DND-41 (cell line): ENCODE measurements at regions not wholly inside any gene's neighbourhood (a gene's known extent, or its start where the extent isn't known, plus 50 kb on each side); places are given as distances from the start of the nearest gene placed in this dataset.
A peak's percentile ranks its signal among the peaks of the same experiment; 100 is the strongest.

Experiments
- ATAC-seq: fragments of 200-7000 bp; cut with Tn5 transposase; 3 replicates; pipeline ENCODE4 v1.9.1; 2021; ENCODE audit warnings: low read depth; ENCODE audit not compliant: insufficient read depth
- DNase-seq: peaks from one replicate; pipeline ENCODE4 v3.0.0-alpha.2; 2020
- H2AFZ ChIP-seq: 2 replicates; pipeline ENCODE4 v1.6.0; 2012; ENCODE audit warnings: low read depth, low read length
- H3K27ac ChIP-seq: 2 replicates; pipeline ENCODE4 v1.5.1; 2012; ENCODE audit warnings: low read length, inconsistent platforms
- H3K27me3 ChIP-seq: fragments of 200-600 bp; sonication (generic); 2 replicates; pipeline ENCODE4 v1.6.0; 2012; ENCODE audit warnings: low read length, mild to moderate bottlenecking, inconsistent platforms; ENCODE audit not compliant: insufficient read depth, poor library complexity
- H3K36me3 ChIP-seq: 2 replicates; pipeline ENCODE4 v1.5.1; 2012; ENCODE audit warnings: low read length, inconsistent platforms; ENCODE audit not compliant: insufficient read depth
- H3K4me1 ChIP-seq: 2 replicates; pipeline ENCODE4 v1.5.1; 2012; ENCODE audit warnings: mild to moderate bottlenecking, low read length; ENCODE audit not compliant: insufficient read depth
- H3K4me2 ChIP-seq: 2 replicates; pipeline ENCODE4 v1.6.0; 2012; ENCODE audit warnings: mild to moderate bottlenecking, moderate library complexity, low read length, inconsistent platforms; ENCODE audit not compliant: insufficient read depth
- H3K4me3 ChIP-seq, 2 experiments: fragments of 200-600 bp in 1 of 2; shearing (Covaris generic) in 1 of 2; 2 replicates each; pipeline ENCODE4 v1.5.1; 2012 to 2016; ENCODE audit warnings: inconsistent platforms in 2 of 2, low read length in 2 of 2, mild to moderate bottlenecking in 2 of 2, low read depth in 1 of 2, moderate library complexity in 1 of 2
- H3K79me2 ChIP-seq: 2 replicates; pipeline ENCODE4 v1.6.0; 2012; ENCODE audit warnings: low read length, inconsistent platforms; ENCODE audit not compliant: insufficient read depth
- H3K9ac ChIP-seq: 2 replicates; pipeline ENCODE4 v1.6.0; 2012; ENCODE audit warnings: low read depth, mild to moderate bottlenecking, inconsistent platforms, low read length, moderate library complexity
- H3K9me3 ChIP-seq: 2 replicates; pipeline ENCODE4 v1.5.1; 2012; ENCODE audit warnings: low read length, moderate library complexity, mild to moderate bottlenecking, inconsistent platforms; ENCODE audit not compliant: insufficient read depth, severe bottlenecking
- H4K20me1 ChIP-seq: 2 replicates; pipeline ENCODE4 v1.6.0; 2012; ENCODE audit warnings: low read length; ENCODE audit not compliant: insufficient read depth
- EZH2 ChIP-seq: IDR thresholded peaks from 3 replicates; pipeline ENCODE4 v1.6.1; 2012; ENCODE audit warnings: borderline replicate concordance, low read depth, mild to moderate bottlenecking, moderate library complexity, low read length, inconsistent platforms; ENCODE audit not compliant: severe bottlenecking
- TF ChIP-seq, protein P1 (sequence below): IDR thresholded peaks from 2 replicates; pipeline ENCODE4 v1.5.1; 2012; ENCODE audit warnings: borderline replicate concordance, low read length, moderate library complexity, mild to moderate bottlenecking; ENCODE audit not compliant: poor library complexity, severe bottlenecking; ENCODE audit errors: extremely low read depth

DNA sequence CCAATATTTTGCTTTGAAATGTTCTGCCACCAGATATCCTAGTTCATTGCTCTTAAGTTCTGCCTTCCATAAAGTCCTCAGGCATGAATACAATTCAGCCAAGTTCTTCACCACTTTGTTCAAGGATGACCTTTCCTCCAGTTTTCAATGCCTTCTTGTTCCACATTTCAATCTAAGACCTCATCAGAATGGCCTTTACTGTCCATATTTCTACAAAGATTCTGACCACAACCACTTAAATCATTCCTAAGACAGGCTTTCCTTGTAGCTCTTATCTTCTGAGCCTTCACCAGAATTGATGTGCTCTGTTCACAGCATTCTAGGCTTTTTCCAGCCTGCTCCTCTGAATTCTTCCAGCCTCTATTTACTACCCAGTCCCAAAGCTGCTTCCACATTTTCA, 319.0 kb downstream of the HACE1 start:
- TF ChIP-seq EZH2, result no peak
- TF ChIP-seq, protein P1, sequence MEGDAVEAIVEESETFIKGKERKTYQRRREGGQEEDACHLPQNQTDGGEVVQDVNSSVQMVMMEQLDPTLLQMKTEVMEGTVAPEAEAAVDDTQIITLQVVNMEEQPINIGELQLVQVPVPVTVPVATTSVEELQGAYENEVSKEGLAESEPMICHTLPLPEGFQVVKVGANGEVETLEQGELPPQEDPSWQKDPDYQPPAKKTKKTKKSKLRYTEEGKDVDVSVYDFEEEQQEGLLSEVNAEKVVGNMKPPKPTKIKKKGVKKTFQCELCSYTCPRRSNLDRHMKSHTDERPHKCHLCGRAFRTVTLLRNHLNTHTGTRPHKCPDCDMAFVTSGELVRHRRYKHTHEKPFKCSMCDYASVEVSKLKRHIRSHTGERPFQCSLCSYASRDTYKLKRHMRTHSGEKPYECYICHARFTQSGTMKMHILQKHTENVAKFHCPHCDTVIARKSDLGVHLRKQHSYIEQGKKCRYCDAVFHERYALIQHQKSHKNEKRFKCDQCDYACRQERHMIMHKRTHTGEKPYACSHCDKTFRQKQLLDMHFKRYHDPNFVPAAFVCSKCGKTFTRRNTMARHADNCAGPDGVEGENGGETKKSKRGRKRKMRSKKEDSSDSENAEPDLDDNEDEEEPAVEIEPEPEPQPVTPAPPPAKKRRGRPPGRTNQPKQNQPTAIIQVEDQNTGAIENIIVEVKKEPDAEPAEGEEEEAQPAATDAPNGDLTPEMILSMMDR, result no peak
- no peak overlapping the region for H2AFZ ChIP-seq
- H3K27ac ChIP-seq, result no peak overlapping the region
- H3K9ac ChIP-seq, result no peak overlapping the region
- no peak overlapping the region for H3K4me2 ChIP-seq
- no peak for DNase-seq
- H3K4me3 ChIP-seq, result no peak overlapping the region
- H3K79me2 ChIP-seq, result no peaks in the 10 kb centered on the region
- no peaks in the 10 kb centered on the region for H4K20me1 ChIP-seq
- H3K9me3 ChIP-seq, result no peaks in the 10 kb centered on the region
- no peaks in the 10 kb centered on the region for H3K36me3 ChIP-seq
- H3K4me1 ChIP-seq, result no peaks in the 10 kb centered on the region
- H3K27me3 ChIP-seq, result no peaks in the 10 kb centered on the region
- no peak for ATAC-seq

DNA sequence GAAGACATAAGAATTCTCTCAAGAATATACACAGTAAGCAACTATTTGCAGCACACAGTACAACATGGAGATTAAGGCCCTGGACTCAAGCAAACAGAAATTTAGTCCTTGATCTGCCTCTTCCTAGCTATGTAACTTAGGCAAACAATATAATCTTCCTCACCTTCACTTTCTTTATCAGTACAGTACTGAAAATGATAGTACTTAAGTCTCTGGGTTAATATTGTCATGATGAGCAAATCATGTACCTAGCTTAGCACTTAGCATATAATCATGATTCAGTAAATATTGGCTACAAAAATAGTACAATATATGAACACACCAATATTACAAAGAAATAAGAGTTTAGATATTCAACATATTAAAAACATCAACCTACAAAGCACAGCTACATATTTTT, 320.5 kb downstream of the HACE1 start:
- Histone ChIP-seq H3K4me3 (no peak overlapping the region), H3K27ac (no peak overlapping the region), H3K27me3 (no peaks in the 10 kb centered on the region), H3K4me1 (no peaks in the 10 kb centered on the region), H3K36me3 (no peaks in the 10 kb centered on the region), H4K20me1 (no peaks in the 10 kb centered on the region), H2AFZ (no peak overlapping the region), H3K4me2 (no peak overlapping the region), H3K9ac (no peak overlapping the region), H3K79me2 (no peaks in the 10 kb centered on the region), H3K9me3 (no peaks in the 10 kb centered on the region)
- ATAC-seq, result no peak
- TF ChIP-seq, protein P1, result no peak
- TF ChIP-seq EZH2, result no peak
- no peak for DNase-seq

DNA sequence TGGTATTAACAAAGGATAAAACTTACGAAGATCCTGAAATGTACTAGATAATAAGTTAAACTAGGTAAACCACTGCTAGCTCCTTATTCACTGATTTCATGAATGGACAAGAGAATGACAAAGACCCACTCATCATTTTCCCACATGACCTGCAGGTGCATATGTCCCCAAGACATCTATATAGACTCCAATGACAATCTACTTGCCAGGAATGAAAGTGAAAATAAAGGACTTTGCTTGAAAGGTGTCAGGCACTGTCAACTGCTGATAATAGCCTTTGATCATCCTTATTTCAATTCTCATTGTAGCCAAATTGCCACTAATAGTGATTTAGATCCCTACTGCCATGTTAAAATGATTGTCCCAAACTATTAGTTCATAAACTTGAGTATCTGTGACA, 321.8 kb downstream of the HACE1 start:
- no peak overlapping the region for H3K4me2 ChIP-seq
- H3K79me2 ChIP-seq, result no peaks in the 10 kb centered on the region
- no peak for DNase-seq
- no peak overlapping the region for H3K9ac ChIP-seq
- H3K27ac ChIP-seq, result no peak overlapping the region
- H3K36me3 ChIP-seq, result no peaks in the 10 kb centered on the region
- no peaks in the 10 kb centered on the region for H3K9me3 ChIP-seq
- H2AFZ ChIP-seq, result no peak overlapping the region
- H3K27me3 ChIP-seq, result no peaks in the 10 kb centered on the region
- TF ChIP-seq EZH2, result no peak
- TF ChIP-seq, protein P1, result no peak
- H3K4me3 ChIP-seq, result no peak overlapping the region
- H4K20me1 ChIP-seq, result no peaks in the 10 kb centered on the region
- peak; percentile 53; the same call in 1 of the 3 replicates for ATAC-seq
- no peaks in the 10 kb centered on the region for H3K4me1 ChIP-seq

DNA sequence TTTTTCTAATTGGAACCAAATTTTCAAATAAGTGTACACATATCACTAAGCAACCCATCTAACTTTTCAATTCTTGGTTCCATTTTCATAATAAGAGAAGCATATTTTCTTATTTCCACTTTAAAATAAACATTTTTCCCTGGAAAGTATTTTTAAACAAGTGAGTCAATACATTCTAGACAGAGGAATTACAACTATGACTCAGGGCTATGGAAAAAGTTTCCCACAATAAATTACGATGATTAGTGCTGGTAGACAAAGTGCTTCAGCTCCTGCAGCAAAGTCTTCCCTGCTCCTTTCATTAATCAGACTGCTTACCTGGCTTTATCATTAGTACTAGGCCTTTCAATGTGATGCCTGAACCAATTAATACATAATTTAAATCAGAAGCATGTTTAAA, 322.5 kb downstream of the HACE1 start:
- H3K9me3 ChIP-seq, result no peaks in the 10 kb centered on the region
- no peak overlapping the region for H2AFZ ChIP-seq
- no peak overlapping the region for H3K27ac ChIP-seq
- H3K79me2 ChIP-seq, result no peaks in the 10 kb centered on the region
- no peak for DNase-seq
- no peak overlapping the region for H3K4me3 ChIP-seq
- H3K4me1 ChIP-seq, result no peaks in the 10 kb centered on the region
- H3K36me3 ChIP-seq, result no peaks in the 10 kb centered on the region
- no peaks in the 10 kb centered on the region for H3K27me3 ChIP-seq
- TF ChIP-seq EZH2, result no peak
- TF ChIP-seq, protein P1, result no peak
- H3K4me2 ChIP-seq, result no peak overlapping the region
- no peaks in the 10 kb centered on the region for H4K20me1 ChIP-seq
- H3K9ac ChIP-seq, result no peak overlapping the region
- no peak for ATAC-seq
